CD4-positive, alpha-beta T cell (primary cell): ENCODE measurements at regions not wholly inside any gene's neighbourhood (a gene's known extent, or its start where the extent isn't known, plus 50 kb on each side); places are given as distances from the start of the nearest gene placed in this dataset.

Experiments
- ATAC-seq: fragments of 200-7000 bp; cut with Tn5 transposase; one replicate; pipeline ENCODE4 v1.10.0; 2022; ENCODE audit warnings: mild to moderate bottlenecking; ENCODE audit not compliant: poor library complexity
- CTCF ChIA-PET: fragments of 350-600 bp; sonication (Branson Sonifier 250); formaldehyde crosslinking; loops from one replicate; lab custom pipeline; 2021; ENCODE audit warnings: antibody characterized with exemption, inconsistent platforms; lab: Charles Lee
- POLR2A ChIA-PET: fragments of 350-600 bp; sonication (Branson Sonifier 250); formaldehyde crosslinking; loops from one replicate; lab custom pipeline; 2021; ENCODE audit warnings: antibody characterized with exemption, inconsistent platforms; lab: Charles Lee
- DNase-seq, 14 experiments: peaks; one replicate each; pipeline ENCODE4 v3.0.0-alpha.2; 2013 to 2020; ENCODE audit warnings: mixed read lengths in 2 of 14
- H3K27ac ChIP-seq, 2 donors: one replicate each; pipeline versions ENCODE4 v1.5.1 to v1.7.0; 2013; ENCODE audit warnings: low read length in 2 of 2, low read depth in 1 of 2, mild to moderate bottlenecking in 1 of 2
- H3K27me3 ChIP-seq, 2 experiments: 1 replicate in 1 of 2; 2 replicates in 1 of 2; pipeline versions ENCODE4 v1.6.1 to v1.7.0; 2013; ENCODE audit warnings: low read length in 2 of 2, control low read depth in 1 of 2, mild to moderate bottlenecking in 1 of 2, moderate library complexity in 1 of 2; ENCODE audit not compliant: insufficient read depth in 2 of 2, control insufficient read depth in 1 of 2
- H3K36me3 ChIP-seq: one replicate; pipeline ENCODE4 v1.6.1; 2013; ENCODE audit warnings: low read length, control low read depth; ENCODE audit not compliant: insufficient read depth
- H3K4me1 ChIP-seq: one replicate; pipeline ENCODE4 v1.6.1; 2013; ENCODE audit warnings: low read length, control low read depth; ENCODE audit not compliant: insufficient read depth
- H3K4me3 ChIP-seq: one replicate; pipeline ENCODE4 v1.5.1; 2013; ENCODE audit warnings: mild to moderate bottlenecking, low read length, moderate library complexity
- H3K9me3 ChIP-seq, 2 experiments: 1 replicate in 1 of 2; 2 replicates in 1 of 2; pipeline versions ENCODE4 v1.6.1 to v1.7.0; 2013; ENCODE audit warnings: low read length in 2 of 2, mild to moderate bottlenecking in 2 of 2, control low read depth in 1 of 2, moderate library complexity in 1 of 2; ENCODE audit not compliant: control insufficient read depth in 1 of 2, insufficient read depth in 1 of 2
- H3K27ac Mint-ChIP-seq: one replicate; pipeline ENCODE4 v1.8.0; 2020; ENCODE audit warnings: mixed read lengths
- H3K27me3 Mint-ChIP-seq: one replicate; pipeline ENCODE4 v1.8.0; 2021; ENCODE audit warnings: mixed read lengths
- H3K36me3 Mint-ChIP-seq: one replicate; pipeline ENCODE4 v1.8.0; 2021; ENCODE audit warnings: low read depth, mixed read lengths
- H3K4me1 Mint-ChIP-seq: one replicate; pipeline ENCODE4 v1.8.0; 2021; ENCODE audit warnings: low read depth, mixed read lengths
- H3K4me3 Mint-ChIP-seq: one replicate; pipeline ENCODE4 v1.8.0; 2020; ENCODE audit warnings: mild to moderate bottlenecking, mixed read lengths
- H3K9me3 Mint-ChIP-seq: one replicate; pipeline ENCODE4 v1.8.0; 2020; ENCODE audit warnings: mixed read lengths
- CTCF ChIP-seq: fragments of 200-600 bp; IDR thresholded peaks from one replicate; pipeline ENCODE4 v1.8.0; 2022; ENCODE audit warnings: antibody characterized with exemption, mild to moderate bottlenecking
- intact Hi-C, 2 experiments: fragments of 100-400 bp; cut with DNase I in 1 of 2; cut with micrococcal nuclease in 1 of 2; formaldehyde crosslinking; loops; one replicate each; pipeline versions ENCODE4 v1.15.1 to v1.9.0; 2023 to 2025; cut with DNase I, micrococcal nuclease

- Histone ChIP-seq H3K27ac (no peak overlapping the region), H3K4me3 (no peak overlapping the region), H3K9me3 (no peaks in the 10 kb centered on the region), H3K4me1 (no peaks in the 10 kb centered on the region), H3K36me3 (no peaks in the 10 kb centered on the region), H3K27me3 (no peaks in the 10 kb centered on the region)
- Mint-ChIP-seq H3K4me3 (no peak overlapping the region), H3K27ac (no peak overlapping the region), H3K4me1 (no peaks in the 10 kb centered on the region), H3K27me3 (no peaks in the 10 kb centered on the region), H3K9me3 (no peaks in the 10 kb centered on the region), H3K36me3 (no peaks in the 10 kb centered on the region)
- intact Hi-C loops = no loop called here
- POLR2A ChIA-PET = no interaction called here
- no peak for TF ChIP-seq CTCF
- no peak for ATAC-seq
- DNase-seq = no peak
- CTCF ChIA-PET = no interaction called here
These were observed 525.8 kb upstream of the POU3F2 start for GRCh38 chr6:98308564-98308963.

- no peak for TF ChIP-seq CTCF
- H3K4me3 ChIP-seq = no peak overlapping the region
- no peak overlapping the region for H3K27ac ChIP-seq
- H3K9me3 ChIP-seq = no peaks in the 10 kb centered on the region
- DNase-seq = no peak
- ChIA-PET POLR2A (no interaction called here), CTCF (no interaction called here)
- Mint-ChIP-seq H3K27ac (no peak overlapping the region), H3K4me3 (no peak overlapping the region), H3K36me3 (no peaks in the 10 kb centered on the region), H3K27me3 (no peaks in the 10 kb centered on the region), H3K4me1 (no peaks in the 10 kb centered on the region), H3K9me3 (no peaks in the 10 kb centered on the region)
- intact Hi-C loops = no loop called here
- no peaks in the 10 kb centered on the region for H3K36me3 ChIP-seq
- no peaks in the 10 kb centered on the region for H3K4me1 ChIP-seq
- no peaks in the 10 kb centered on the region for H3K27me3 ChIP-seq
- no peak for ATAC-seq
These were observed 523.9 kb upstream of the POU3F2 start for GRCh38 chr6:98310443-98310842.

- Mint-ChIP-seq H3K9me3 (peaks cover 11% of the 10 kb centered on the region), H3K27ac (no peak overlapping the region), H3K4me3 (no peak overlapping the region), H3K4me1 (no peaks in the 10 kb centered on the region), H3K27me3 (no peaks in the 10 kb centered on the region), H3K36me3 (no peaks in the 10 kb centered on the region)
- Histone ChIP-seq H3K27me3 (no peaks in the 10 kb centered on the region), H3K4me3 (no peak overlapping the region), H3K9me3 (no peaks in the 10 kb centered on the region), H3K4me1 (no peaks in the 10 kb centered on the region), H3K27ac (no peak overlapping the region), H3K36me3 (no peaks in the 10 kb centered on the region)
- POLR2A ChIA-PET = interaction anchor here (0.6 kb wide), 1 partner anchor 1044 kb away, joined by 4 read pairs; no protein-coding TSS in a partner anchor
- CTCF ChIA-PET = no interaction called here
- intact Hi-C loops = no loop called here
- no peak for ATAC-seq
- no peak for DNase-seq
- TF ChIP-seq CTCF = no peak
These were observed 510.8 kb upstream of the POU3F2 start for GRCh38 chr6:98323605-98324004.
